ENCODE measurements at regions not wholly inside any gene's neighbourhood (a gene's known extent, or its start where the extent isn't known, plus 50 kb on each side); places are given as distances from the start of the nearest gene placed in this dataset.
"Not testable (repeated sequence)": the region's sequence is repeated elsewhere in the genome, so short reads cannot be mapped to it uniquely, and the experiment has no call there.

- no peak for FAIRE-seq
- TF ChIP-seq POLR2AphosphoS5 (IDR thresholded peaks at IDR 0.05; ENCODE audit: low read depth, low read length) (no peak), POLR2A (IDR thresholded peaks at IDR 0.05; ENCODE audit: low read depth, low read length) (no peak), TAF1 (IDR thresholded peaks at IDR 0.05; ENCODE audit: borderline replicate concordance, low read depth, low read length) (no peak)
- DNase-seq (ENCODE audit: insufficient read length) = no peak
Observed at GRCh38 chr16:52357711-52358110, 189.2 kb downstream of the TOX3 start.

GRCh38 chr16:52353249-52353648, 193.7 kb downstream of the TOX3 start:
- TF ChIP-seq POLR2A (IDR thresholded peaks at IDR 0.05; ENCODE audit: low read depth, low read length) (no peak), TAF1 (IDR thresholded peaks at IDR 0.05; ENCODE audit: borderline replicate concordance, low read depth, low read length) (no peak), POLR2AphosphoS5 (IDR thresholded peaks at IDR 0.05; ENCODE audit: low read depth, low read length) (no peak)
- FAIRE-seq (no peak), DNase-seq (ENCODE audit: insufficient read length) (no peak)

- no peak for TF ChIP-seq POLR2AphosphoS5 (IDR thresholded peaks at IDR 0.05; ENCODE audit: low read depth, low read length)
- TF ChIP-seq POLR2A (IDR thresholded peaks at IDR 0.05; ENCODE audit: low read depth, low read length) = no peak
- TF ChIP-seq TAF1 (IDR thresholded peaks at IDR 0.05; ENCODE audit: borderline replicate concordance, low read depth, low read length) = no peak
- FAIRE-seq (no peak), DNase-seq (ENCODE audit: insufficient read length) (no peak)
Observed at GRCh38 chr16:52351451-52351850, 195.5 kb downstream of the TOX3 start.

- TF ChIP-seq POLR2A (IDR thresholded peaks at IDR 0.05; ENCODE audit: low read depth, low read length) (no peak), TAF1 (IDR thresholded peaks at IDR 0.05; ENCODE audit: borderline replicate concordance, low read depth, low read length) (no peak), POLR2AphosphoS5 (IDR thresholded peaks at IDR 0.05; ENCODE audit: low read depth, low read length) (no peak)
- FAIRE-seq (no peak), DNase-seq (ENCODE audit: insufficient read length) (no peak)
Observed at GRCh38 chr16:52350031-52350642, 196.8 kb downstream of the TOX3 start.

GRCh38 chr16:52346709-52347108, 200.2 kb downstream of the TOX3 start:
- TF ChIP-seq POLR2AphosphoS5 (IDR thresholded peaks at IDR 0.05; ENCODE audit: low read depth, low read length) = no peak
- no peak for TF ChIP-seq TAF1 (IDR thresholded peaks at IDR 0.05; ENCODE audit: borderline replicate concordance, low read depth, low read length)
- TF ChIP-seq POLR2A (IDR thresholded peaks at IDR 0.05; ENCODE audit: low read depth, low read length) = no peak
- FAIRE-seq = no peak
- no peak for DNase-seq (ENCODE audit: insufficient read length)

- not testable (repeated sequence) for DNase-seq (ENCODE audit: insufficient read length); FAIRE-seq
Observed at GRCh38 chr16:52333673-52334072, 213.3 kb downstream of the TOX3 start.

GRCh38 chr16:52320930-52321439, 226.0 kb downstream of the TOX3 start:
- no peak for FAIRE-seq
- TF ChIP-seq POLR2AphosphoS5 (IDR thresholded peaks at IDR 0.05; ENCODE audit: low read depth, low read length) (no peak), POLR2A (IDR thresholded peaks at IDR 0.05; ENCODE audit: low read depth, low read length) (no peak), TAF1 (IDR thresholded peaks at IDR 0.05; ENCODE audit: borderline replicate concordance, low read depth, low read length) (no peak)
- DNase-seq (ENCODE audit: insufficient read length) = no peak

- FAIRE-seq (no peak), DNase-seq (ENCODE audit: insufficient read length) (no peak)
- TF ChIP-seq POLR2A (IDR thresholded peaks at IDR 0.05; ENCODE audit: low read depth, low read length) = no peak
Observed at GRCh38 chr16:52318302-52319009, 228.5 kb downstream of the TOX3 start.

- no peak for TF ChIP-seq POLR2AphosphoS5 (IDR thresholded peaks at IDR 0.05; ENCODE audit: low read depth, low read length)
- TF ChIP-seq TAF1 (IDR thresholded peaks at IDR 0.05; ENCODE audit: borderline replicate concordance, low read depth, low read length) = no peak
- no peak for TF ChIP-seq POLR2A (IDR thresholded peaks at IDR 0.05; ENCODE audit: low read depth, low read length)
- DNase-seq (ENCODE audit: insufficient read length) (no peak), FAIRE-seq (no peak)
Observed at GRCh38 chr16:52316241-52316640, 230.7 kb downstream of the TOX3 start.

GRCh38 chr16:52312716-52313115, 234.2 kb downstream of the TOX3 start:
- TF ChIP-seq TAF1 (IDR thresholded peaks at IDR 0.05; ENCODE audit: borderline replicate concordance, low read depth, low read length) (no peak), POLR2AphosphoS5 (IDR thresholded peaks at IDR 0.05; ENCODE audit: low read depth, low read length) (no peak)
- DNase-seq (ENCODE audit: insufficient read length) = no peak
- FAIRE-seq = no peak

GRCh38 chr16:52309446-52310416, 237.2 kb downstream of the TOX3 start:
- no peak for DNase-seq (ENCODE audit: insufficient read length)
- no peak for TF ChIP-seq TAF1 (IDR thresholded peaks at IDR 0.05; ENCODE audit: borderline replicate concordance, low read depth, low read length)
- TF ChIP-seq POLR2A (IDR thresholded peaks at IDR 0.05; ENCODE audit: low read depth, low read length) = no peak
- TF ChIP-seq POLR2AphosphoS5 (IDR thresholded peaks at IDR 0.05; ENCODE audit: low read depth, low read length) = no peak
- FAIRE-seq = no peak

Measured in GM12892 (cell line).